ENCODE measurements at regions not wholly inside any gene's neighbourhood (a gene's known extent, or its start where the extent isn't known, plus 50 kb on each side); places are given as distances from the start of the nearest gene placed in this dataset.

- TF ChIP-seq, protein P1, sequence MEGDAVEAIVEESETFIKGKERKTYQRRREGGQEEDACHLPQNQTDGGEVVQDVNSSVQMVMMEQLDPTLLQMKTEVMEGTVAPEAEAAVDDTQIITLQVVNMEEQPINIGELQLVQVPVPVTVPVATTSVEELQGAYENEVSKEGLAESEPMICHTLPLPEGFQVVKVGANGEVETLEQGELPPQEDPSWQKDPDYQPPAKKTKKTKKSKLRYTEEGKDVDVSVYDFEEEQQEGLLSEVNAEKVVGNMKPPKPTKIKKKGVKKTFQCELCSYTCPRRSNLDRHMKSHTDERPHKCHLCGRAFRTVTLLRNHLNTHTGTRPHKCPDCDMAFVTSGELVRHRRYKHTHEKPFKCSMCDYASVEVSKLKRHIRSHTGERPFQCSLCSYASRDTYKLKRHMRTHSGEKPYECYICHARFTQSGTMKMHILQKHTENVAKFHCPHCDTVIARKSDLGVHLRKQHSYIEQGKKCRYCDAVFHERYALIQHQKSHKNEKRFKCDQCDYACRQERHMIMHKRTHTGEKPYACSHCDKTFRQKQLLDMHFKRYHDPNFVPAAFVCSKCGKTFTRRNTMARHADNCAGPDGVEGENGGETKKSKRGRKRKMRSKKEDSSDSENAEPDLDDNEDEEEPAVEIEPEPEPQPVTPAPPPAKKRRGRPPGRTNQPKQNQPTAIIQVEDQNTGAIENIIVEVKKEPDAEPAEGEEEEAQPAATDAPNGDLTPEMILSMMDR (conservative IDR thresholded peaks at IDR 0.05; ENCODE audit: low read length), result no peak
- no peak for TF ChIP-seq EZH2phosphoT487 (IDR thresholded peaks at IDR 0.05; ENCODE audit: borderline replicate concordance, low read depth, low read length)
Observed at GRCh38 chr5:117102591-117102990, 528.0 kb upstream of the SEMA6A start.
